H1 (cell line): ENCODE measurements at regions not wholly inside any gene's neighbourhood (a gene's known extent, or its start where the extent isn't known, plus 50 kb on each side); places are given as distances from the start of the nearest gene placed in this dataset.

Experiments
- NANOG ChIP-seq: IDR thresholded peaks from 2 replicates; pipeline ENCODE4 v1.6.1; 2011; ENCODE audit warnings: low read length, low read depth, mild to moderate bottlenecking, inconsistent platforms; ENCODE audit not compliant: insufficient read depth, poor library complexity, severe bottlenecking
- TF ChIP-seq, protein P1 (sequence below), 3 experiments: IDR thresholded peaks; 1 replicate in 2 of 3; 2 replicates in 1 of 3; pipeline versions ENCODE4 v1.5.1 to v1.6.1; 2011; ENCODE audit warnings: low read length in 3 of 3, mild to moderate bottlenecking in 3 of 3, inconsistent platforms in 2 of 3, low read depth in 1 of 3, moderate library complexity in 1 of 3; ENCODE audit not compliant: insufficient read depth in 1 of 3; ENCODE audit errors: control extremely low read depth in 1 of 3

DNA sequence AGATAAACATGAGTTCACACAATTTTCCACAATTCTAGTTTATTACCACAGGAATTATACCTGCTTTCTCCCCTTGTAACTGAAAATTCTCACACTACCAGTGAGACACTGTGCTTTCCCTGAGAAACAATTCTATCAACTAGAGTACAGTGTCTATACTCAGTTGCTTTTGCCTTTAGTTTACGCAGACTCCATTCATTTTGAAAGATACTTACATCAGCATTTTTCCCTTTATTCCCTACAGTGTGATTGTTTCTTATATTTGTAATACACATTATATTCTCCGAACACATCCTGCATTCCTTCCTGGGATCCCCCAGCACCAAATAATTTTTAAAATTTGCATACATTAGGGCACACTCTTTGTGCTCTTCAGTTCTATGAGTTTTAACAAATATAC lies 1455.5 kb downstream of the SUCLG1 start (continued):
- TF ChIP-seq, protein P1, sequence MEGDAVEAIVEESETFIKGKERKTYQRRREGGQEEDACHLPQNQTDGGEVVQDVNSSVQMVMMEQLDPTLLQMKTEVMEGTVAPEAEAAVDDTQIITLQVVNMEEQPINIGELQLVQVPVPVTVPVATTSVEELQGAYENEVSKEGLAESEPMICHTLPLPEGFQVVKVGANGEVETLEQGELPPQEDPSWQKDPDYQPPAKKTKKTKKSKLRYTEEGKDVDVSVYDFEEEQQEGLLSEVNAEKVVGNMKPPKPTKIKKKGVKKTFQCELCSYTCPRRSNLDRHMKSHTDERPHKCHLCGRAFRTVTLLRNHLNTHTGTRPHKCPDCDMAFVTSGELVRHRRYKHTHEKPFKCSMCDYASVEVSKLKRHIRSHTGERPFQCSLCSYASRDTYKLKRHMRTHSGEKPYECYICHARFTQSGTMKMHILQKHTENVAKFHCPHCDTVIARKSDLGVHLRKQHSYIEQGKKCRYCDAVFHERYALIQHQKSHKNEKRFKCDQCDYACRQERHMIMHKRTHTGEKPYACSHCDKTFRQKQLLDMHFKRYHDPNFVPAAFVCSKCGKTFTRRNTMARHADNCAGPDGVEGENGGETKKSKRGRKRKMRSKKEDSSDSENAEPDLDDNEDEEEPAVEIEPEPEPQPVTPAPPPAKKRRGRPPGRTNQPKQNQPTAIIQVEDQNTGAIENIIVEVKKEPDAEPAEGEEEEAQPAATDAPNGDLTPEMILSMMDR (IDR thresholded peaks at IDR 0.05; ENCODE audit: control extremely low read depth in 1 of 3, insufficient read depth in 1 of 3, low read depth in 1 of 3, low read length in 3 of 3): no peak
- TF ChIP-seq NANOG: no peak
